CD4-positive, alpha-beta T cell treated with Interleukin-12 subunit alpha and Interleukin-12 subunit beta, for 1 hour (primary cell): ENCODE measurements at regions not wholly inside any gene's neighbourhood (a gene's known extent, or its start where the extent isn't known, plus 50 kb on each side); places are given as distances from the start of the nearest gene placed in this dataset.
"Not testable (repeated sequence)": the region's sequence is repeated elsewhere in the genome, so short reads cannot be mapped to it uniquely, and the experiment has no call there.

Experiments
- DNase-seq: peaks from one replicate; pipeline ENCODE4 v3.0.0-alpha.2; 2020

DNA sequence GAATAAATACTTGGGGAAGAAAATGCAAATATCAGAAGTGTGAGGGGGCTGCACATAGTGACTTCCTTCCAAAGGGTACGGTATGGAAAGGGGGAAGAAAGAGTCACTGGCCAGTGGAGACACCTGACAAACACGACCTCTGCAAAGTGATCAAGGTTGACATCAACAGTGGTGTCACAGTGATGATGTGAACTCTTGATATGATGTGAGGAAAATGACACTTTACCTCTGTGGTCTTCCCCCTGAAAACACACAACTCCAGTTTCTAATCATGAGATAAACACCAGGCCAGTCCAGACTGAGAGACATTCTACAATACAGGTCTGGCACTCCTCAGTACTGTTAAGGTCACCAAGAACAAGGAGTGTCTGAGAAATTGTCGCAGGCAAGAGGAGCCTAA, 169.7 kb downstream of the BUB3 start:
- DNase-seq, result no peak

DNA sequence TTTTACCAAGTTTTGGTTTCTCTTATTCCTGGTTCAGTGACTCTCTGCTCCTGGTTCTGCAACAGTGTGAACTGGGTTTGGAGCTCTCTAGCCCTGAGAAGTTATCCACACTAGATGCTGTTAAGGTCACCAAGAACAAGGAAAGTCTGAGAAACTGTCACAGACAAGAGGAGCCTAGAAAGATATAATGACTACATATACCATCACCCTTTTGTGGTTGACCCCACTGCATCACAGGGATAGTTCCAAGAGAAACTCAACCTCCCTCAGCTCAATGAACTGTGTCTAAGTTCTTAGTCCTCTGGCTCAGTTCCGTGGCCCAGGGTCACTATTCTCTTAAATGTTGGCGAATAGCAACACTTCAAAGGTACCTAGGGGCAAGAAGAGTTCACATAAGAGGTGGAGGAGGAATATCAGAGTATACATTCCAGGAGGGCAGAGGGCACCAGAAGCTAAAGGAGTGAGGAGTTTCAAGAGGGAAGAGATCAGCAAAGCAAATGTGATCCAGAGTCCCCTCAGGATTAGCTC, 171.5 kb downstream of the BUB3 start:
- DNase-seq, result no peak

DNA sequence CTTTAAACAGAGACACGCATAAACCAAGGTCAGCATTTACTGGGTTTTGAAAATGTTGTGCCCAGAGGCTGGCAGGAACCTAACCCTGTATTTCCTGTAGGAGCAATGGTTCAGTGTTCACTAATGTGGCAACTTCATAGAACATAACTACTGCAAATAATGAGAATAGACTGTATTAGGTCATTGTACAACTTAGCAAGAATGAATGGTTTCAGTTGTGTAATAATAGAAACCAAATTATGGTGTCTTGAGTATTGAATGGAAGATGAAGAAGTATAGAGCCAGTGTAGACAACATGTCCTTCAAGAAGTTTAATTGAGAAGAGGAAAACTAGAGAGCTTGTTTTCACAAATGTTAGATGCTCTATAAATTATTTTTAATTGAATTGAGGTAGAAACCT, 172.5 kb downstream of the BUB3 start:
- no peak for DNase-seq

DNA sequence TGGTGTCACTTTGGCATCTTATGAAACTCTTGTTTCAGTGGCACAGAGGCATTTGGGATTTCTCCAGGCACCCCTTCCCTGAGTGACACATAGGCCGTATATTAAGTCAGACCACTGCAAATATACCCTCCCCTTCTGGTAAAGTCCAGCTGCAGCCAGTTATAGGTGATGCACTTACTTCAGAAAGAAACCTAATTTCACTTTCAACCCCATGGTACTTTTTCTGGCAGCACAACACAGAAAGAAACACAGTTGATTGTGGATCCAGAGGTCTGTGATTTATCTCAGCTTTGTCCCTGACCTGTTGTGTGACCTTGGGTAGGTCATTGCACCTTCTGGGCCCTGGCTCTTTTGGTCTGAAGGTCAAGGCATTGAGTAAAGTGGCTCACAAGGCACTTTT, 173.2 kb downstream of the BUB3 start:
- DNase-seq, result no peak

DNA sequence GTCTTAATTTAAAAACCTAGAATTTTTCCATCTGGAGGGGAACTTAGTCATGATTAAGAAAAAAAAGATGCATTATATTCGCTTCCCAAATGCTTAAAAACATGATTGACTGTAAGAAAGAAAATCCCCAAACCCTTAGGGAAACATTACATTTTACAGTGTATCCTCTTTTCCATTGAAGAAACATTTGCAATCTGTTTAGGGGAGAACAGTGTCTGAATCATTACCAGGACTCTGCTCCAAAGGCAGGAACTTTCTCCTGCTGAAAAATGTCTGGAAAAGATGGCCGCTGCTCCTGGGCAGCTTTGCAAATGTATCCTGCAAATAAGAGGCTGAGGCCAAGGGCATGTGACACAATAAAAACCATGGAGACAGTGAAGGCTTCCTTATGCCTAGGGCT, 173.7 kb downstream of the BUB3 start:
- no peak for DNase-seq

DNA sequence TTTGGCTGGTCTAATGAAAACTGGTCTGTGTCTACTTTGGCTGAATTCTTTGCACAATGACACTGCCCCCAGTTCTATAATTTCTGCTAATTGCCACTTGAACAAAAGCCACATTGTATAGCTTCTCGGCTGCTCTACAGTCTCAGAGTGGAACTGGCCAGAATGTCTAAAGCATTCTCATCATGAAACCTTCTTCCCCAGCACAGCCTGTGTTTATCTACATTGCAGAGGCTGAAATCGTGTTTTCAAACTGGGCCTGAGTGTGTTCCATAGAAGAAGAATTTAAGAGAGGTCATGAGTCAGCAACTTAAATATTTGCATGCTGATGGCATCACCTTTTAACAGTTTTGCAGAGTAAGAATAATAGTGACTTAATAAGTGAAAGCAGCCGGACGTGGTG, 177.2 kb downstream of the BUB3 start:
- no peak for DNase-seq

DNA sequence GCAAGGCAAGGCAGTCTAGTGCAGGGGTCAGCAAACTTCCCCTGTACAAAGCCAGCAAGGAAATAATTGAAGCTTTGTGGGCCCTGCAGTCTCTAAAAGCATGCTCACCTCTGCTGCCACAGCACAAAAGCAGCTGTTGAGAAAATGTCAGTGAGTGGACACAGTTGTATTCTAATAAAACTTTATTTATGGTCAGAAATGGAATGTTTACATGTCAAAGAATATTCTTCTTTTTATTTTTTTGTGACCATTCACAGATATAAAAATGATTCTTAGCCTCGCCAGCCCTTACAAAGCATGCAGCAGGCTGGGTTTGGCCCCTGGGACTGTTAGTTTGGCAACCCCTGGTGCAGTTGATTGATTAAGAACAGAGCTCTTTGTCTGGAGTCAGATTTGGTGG, 192.4 kb downstream of the BUB3 start:
- DNase-seq, result no peak

DNA sequence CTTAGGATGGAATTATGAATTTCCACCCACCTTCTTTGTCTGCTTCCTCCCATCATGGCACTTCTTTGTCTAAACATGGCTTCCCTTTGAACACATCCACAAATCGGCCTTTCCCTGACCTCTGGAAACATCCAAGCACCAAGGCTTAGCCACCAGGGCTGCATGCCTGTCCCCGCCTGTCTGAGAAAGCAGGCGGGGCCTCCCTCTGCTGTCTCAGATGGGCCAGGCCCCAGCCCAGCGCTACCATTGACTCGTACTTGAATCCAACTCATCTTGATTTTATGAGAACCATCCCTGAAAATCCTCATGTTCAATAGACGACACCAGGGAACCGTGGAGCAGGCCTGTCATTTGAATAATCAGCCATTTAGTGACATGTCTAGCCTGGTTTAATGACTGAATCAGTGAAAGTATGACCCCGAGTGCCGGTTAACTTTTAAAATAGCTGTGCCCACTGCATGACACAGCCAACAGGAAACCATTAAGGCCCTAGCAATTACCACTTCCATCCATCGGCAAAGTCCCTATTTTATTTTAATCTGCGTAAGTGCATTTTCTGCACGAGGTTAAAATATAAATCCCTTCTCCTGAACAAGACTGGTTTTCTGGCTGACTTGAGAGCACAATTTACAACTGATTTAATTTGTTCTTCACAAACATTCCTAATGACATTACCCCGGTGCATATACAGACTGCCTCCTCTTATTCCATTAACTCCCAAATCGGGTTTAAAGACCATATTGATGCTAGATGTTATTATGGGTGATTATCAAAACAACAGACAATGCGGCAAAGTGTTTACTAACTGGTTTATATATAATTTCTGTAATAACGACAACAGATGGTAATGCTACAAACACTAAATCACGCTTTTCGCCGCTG, 194.7 kb downstream of the BUB3 start:
- DNase-seq, result no peak

DNA sequence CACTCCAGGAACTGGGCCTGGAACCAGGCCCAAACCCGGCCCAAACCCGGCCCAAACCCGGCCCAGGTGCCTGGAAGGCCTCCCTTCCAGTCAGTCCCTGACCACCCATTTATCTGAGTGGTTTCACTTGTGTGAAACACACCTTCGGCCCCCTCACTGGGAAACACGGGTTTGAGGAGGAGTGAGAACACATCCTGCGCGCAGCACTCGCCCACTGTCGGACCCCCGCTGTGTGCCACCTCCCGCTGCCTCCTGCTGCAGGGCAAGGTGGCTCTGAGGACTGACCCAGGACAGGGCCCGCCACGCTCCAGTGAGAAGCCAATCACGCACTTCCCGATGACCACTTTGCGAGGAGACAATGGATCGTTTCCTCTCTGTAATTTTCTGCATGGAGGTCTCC, 197.5 kb downstream of the BUB3 start:
- no peak for DNase-seq

DNA sequence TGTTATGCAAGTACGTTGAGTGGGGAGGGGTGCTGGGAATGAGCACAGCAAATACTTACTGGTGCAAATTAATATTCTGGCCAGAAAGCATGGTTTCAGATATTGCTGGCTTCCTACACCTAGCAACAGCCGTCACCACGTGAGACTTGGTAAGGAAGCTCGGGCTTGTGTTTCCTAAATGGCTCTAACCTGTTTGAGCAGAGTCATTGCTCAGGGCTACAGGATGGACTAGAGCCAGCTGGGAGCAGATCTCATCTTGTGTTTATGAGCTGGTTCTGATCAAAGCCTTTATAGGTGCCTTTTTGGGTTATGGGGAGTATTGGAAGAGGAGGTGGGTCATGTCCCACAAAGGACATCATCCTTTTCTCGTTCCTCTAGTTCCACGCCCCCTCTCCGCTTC, 200.3 kb downstream of the BUB3 start:
- DNase-seq, result no peak

DNA sequence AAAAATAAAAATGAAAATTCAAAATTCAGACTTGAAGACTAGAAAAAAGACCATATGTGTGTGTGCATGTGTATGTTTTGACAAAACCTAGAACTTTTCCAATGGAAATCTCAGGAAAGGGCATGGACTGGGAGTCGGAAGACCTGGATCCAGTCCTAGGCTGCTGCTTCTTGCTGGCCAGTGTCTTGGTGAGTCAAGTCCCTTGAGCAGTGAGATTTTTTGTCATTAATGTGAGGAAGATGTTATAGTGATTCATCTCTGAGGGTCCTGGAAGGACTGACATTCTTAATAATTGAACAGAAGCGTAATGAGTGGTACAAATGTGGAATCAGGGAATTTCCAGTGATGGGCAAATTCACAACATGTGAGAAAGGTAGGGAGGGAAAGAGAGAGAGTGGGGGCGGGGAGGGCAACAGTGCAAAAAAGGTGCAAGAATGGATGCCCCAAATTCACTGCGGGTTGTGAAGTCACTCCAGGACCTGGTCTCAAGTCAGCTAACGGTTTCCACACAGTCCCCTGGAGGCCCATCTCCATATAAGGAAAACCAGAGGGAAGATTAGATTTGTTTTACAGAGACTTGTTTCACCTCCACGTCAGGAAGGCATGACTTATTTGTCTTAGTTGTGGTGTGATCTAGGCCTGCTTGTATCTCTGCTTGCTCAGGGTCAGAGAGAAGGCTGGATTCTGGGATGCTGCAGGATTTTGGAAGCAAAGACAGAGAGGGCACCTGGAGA, 201.7 kb downstream of the BUB3 start:
- no peak for DNase-seq

DNA sequence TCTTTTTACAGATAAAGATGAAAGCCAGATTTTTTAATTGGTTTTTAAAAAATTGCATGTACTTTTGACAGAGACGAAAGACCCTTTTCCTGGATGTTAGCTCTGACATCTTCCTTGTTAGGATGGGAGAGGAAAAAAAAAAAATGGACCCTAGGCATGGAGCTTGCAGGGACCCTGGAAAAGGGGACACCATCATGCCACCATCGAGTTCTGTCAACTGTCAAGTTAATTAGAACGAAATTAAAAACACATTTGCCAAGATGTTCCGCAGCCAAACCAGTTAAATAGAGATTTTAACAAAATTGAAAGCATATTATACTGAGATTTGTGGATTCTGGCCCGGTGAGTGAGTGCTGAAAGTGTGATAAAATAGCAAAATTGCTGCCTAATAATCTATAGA, 202.6 kb downstream of the BUB3 start:
- DNase-seq, result no peak

DNA sequence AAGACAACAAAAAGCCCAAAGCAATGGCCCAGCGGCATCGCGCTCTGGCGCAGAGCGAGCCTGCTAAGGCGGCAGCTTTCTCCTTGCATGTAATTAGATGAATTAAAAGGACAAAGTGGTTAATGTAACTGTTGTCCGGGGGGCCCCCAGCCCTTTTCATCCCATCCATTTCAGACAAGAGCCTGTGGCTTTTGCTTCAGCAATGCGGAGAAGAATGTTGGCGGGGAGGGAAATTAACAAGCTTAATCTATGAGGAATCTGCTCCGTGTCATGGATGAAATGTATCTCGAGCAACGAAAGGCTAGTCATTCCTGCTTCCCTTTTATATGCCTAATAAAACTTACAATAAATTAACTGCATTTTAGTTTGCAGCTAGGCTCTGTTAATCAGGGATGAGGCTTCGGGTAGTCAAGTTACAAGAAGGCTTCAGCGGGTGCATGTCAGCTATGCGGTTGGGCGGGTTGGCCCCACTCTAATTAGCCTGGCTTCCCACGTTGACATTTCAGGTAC, 203.3 kb downstream of the BUB3 start:
- no peak for DNase-seq

DNA sequence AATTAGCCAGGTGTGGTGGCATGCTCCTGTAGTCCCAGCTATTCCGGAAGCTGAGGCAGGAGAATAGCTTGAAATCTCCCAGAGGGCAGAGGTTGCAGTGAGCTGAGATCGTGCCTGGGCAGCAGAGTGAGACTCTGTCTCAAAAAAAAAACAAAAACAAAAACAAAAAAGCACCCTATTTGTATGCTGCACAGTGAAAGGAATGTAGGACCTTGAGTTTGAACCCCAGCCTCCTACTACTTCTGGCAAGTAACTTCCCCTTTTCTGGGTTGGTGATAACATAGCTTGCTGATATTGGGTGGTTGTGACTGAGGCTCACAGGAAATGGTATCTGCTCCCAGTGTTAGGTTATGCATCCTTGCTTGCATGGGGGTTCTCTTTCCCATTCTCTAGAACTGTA, 205.3 kb downstream of the BUB3 start:
- no peak for DNase-seq

DNA sequence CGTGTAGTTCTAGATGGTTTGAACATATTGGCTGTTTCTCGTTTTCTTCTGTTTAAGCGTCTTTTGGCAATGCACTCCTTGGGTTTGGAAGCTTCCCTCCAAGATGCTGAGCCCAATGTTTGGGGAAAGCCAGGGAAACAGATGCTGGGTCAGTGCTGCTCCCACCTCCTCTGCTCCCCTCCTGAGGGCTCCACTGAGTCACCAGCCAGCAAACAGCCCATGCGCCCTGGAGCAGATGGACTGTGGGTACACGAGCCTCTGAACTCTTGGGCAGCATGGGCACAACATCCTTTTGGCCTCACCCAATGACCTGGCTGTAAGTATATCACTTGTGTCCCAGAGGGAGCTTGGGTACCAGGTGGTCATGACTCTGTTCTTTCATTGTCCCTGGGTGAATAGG, 207.6 kb downstream of the BUB3 start:
- no peak for DNase-seq

DNA sequence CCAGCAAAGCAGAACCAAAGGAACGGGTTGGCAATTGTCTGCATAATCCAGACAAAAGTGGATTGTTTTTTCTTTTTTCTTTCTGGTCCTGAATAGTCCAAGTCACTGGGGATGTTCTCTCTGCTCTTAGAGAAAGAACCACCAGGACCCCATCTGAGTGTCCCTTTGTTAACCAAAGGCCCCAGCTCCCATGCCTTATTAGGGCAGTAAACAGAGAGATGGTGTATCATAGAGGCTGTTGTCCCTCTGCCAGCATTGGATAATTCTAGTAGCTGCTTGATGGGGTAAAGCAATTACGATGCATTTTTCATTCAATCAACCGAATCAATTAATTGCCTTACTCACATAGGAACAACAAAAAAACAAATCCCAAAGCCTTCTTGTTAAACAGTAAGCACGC, 213.0 kb downstream of the BUB3 start:
- DNase-seq, result no peak

DNA sequence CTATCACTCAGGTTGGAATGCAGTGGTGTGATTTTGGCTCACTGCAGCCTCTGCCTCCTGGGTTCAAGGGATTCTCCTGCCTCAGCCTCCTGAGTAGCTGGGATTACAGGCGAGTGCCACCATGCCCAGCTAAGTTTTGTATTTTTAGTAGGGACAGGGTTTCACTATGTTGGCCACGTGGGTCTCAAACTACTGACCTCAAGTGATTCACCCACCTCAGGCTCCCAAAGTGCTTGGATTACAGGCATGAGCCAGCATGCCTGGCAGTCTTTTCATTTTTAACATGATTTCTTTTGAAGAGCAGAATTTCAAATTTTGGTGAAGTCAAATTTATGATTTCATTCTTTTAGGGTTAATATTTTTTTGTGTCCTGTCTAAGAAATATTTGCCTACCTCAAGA, 217.4 kb downstream of the BUB3 start:
- not testable (repeated sequence) for DNase-seq

DNA sequence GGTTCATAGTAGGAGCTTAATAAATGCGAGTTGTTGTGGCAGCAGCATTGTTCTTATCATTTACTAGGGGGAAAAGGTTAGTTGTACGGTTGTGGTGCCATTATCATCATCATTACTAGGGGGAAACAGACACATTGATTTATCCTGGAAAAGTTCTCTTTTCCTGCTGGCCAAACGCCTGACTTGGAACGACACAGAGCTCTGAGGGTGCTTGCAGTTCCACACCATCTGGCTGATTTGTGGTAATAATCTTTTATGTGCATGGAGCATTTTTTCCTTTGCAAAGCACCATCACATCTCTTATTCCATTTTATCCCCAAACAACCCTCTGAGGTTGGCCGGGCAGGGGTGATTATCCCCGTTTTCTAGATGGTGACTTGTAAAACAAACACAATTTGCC, 219.4 kb downstream of the BUB3 start:
- no peak for DNase-seq

DNA sequence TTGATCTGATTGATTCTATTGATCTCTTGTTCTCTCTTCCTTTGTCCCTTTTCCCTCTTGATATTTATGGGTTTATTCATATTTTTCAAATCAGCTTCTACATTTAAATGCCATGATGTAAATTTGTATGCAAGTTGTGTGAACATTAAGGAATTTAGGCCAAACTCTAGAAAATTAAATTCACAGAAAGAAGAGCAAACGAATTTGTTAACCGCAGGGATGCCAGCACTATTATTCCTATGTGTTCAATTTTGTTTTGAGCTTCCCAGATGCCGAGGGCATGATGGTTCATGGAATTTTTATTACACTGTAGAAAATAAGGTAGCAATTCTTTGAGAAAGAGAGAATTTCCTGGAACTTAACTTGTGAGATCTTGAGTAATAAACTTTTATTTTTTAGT, 220.9 kb downstream of the BUB3 start:
- no peak for DNase-seq

DNA sequence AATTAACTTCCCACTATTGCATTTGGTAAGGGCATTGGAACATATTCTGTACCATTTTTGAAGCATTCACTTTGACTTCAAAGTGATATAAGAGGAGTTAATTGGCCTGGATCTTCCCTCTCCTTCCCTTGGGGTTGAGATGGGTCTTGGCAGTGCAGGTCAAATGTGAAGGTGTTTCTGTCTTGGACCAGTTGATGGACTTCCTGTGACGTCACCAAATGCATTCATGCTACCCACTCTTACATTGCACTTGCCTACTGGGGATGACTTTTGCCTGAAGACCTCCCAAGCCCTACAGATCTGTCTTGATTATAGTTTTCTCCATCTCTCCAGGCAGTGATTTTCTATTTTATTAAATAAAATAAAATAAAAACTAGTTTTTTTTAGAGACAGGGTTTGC, 221.5 kb downstream of the BUB3 start:
- DNase-seq, result no peak

DNA sequence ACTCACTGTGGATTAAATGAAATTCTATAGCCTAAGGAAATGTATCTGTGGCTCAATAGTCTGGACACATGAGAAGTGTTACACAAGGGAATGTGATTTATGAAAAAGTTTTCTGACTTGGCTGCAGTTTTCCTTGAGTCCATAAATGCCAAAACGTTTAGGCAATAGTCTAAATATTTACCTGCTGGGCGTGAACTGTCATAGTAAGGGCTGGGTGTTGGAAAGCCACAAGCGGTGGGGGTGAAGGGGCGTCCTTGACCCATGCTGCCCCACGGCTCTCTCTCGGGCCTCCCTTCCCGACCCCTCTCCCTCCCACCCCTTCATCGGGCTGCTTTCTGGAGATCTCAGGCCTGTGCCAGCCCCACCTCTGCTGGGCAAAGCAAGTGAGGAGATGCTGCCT, 223.7 kb downstream of the BUB3 start:
- no peak for DNase-seq

DNA sequence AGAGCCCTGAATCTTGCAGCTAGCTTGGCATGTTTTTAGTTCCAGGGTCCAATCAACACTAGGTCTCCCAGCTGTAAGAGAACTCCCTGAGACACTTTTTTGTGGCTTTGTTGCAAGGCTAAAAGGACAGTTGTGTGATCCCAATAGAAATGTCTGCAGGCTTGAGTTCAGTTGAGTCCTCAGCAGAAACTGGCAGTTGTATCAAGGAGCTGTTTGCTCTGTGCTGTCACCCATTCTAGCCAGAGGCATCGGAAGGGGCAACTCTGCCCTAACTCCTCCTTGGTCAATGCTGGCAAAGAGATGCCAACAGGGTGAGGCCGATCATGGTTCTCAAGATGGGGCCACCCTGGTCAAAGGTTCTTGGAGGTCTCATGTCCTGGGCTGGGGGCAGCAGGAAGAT, 224.1 kb downstream of the BUB3 start:
- no peak for DNase-seq

DNA sequence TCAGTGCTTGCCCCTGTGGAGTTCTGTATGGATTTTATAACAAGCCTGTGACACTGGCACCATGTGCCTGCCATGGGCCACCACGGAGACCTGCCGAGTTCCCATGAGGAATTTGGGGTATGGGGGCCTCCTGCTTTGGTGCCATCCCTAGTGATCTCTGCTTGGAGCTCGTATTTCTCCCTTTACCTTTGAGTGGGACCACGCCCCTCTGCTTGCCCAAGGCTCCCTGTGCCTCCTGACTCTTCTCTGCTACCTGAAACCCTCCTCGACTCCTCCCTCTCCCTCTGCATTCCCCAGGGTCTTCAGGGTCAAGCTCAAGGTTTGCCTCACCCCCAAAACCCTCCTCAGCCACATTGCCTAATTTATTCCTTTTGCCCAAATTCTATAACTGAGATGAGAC, 225.0 kb downstream of the BUB3 start:
- DNase-seq, result no peak

DNA sequence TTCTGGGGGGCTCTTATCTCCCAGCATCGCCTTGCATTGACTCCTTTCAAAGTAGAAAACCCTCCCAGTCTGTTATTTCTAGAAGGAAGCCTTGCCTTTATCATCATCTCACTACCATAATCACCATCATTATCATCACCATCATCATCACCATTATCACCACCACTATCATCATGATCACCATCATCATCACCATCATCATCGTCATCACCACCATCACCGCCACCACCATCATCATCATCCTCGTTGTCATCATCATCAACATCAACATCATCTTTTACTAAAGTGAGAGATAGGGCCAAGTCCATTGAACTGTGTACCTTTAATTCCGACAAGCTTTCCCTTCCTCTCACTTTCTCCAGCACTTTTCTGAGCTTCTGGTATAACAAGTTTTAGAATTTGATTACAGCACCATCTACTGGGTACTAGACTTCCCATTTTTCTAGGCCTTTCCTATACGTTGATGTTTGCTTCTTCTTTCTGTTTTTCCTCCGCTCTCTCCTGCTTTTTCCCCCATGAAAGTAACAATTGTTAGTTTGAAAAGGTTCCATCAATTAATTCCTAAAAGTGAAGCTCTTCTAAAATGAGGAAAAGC, 226.4 kb downstream of the BUB3 start:
- DNase-seq, result peak; percentile 15
